Hepatocyte (in vitro differentiated cells): ENCODE measurements at regions not wholly inside any gene's neighbourhood (a gene's known extent, or its start where the extent isn't known, plus 50 kb on each side); places are given as distances from the start of the nearest gene placed in this dataset.

ENCODE experiments used
- EZH2phosphoT487 ChIP-seq: fragments of 200-600 bp; sonication (generic); IDR thresholded peaks from one replicate; pipeline ENCODE4 v1.6.1; 2018; ENCODE audit warnings: antibody characterized with exemption, mild to moderate bottlenecking, low read depth, moderate library complexity; ENCODE audit not compliant: unreplicated experiment, severe bottlenecking
- TF ChIP-seq, protein P1 (sequence below): fragments of 200-600 bp; sonication (generic); IDR thresholded peaks from 2 replicates; pipeline ENCODE4 v1.5.1; 2016; ENCODE audit warnings: antibody characterized with exemption, mild to moderate bottlenecking; ENCODE audit not compliant: poor library complexity

DNA sequence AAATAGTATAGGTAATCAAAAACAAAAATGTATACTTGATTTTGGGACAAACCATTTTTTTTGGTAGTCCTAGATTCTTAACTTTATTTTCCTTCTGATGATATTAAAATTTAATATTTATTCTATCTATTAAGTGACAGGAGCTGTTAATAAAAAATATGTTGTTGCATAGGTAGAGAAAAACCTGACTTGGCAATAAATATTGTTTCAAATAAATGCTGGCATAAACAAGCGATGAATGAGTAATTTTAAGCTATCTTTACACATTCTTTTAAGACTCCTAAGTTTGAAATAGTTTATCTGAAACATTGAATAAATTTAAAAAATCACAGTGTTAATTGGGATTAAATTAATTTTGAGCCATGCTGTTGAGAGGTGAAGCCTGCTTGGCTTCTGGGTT, 114.6 kb downstream of the GC start:
- TF ChIP-seq, protein P1, sequence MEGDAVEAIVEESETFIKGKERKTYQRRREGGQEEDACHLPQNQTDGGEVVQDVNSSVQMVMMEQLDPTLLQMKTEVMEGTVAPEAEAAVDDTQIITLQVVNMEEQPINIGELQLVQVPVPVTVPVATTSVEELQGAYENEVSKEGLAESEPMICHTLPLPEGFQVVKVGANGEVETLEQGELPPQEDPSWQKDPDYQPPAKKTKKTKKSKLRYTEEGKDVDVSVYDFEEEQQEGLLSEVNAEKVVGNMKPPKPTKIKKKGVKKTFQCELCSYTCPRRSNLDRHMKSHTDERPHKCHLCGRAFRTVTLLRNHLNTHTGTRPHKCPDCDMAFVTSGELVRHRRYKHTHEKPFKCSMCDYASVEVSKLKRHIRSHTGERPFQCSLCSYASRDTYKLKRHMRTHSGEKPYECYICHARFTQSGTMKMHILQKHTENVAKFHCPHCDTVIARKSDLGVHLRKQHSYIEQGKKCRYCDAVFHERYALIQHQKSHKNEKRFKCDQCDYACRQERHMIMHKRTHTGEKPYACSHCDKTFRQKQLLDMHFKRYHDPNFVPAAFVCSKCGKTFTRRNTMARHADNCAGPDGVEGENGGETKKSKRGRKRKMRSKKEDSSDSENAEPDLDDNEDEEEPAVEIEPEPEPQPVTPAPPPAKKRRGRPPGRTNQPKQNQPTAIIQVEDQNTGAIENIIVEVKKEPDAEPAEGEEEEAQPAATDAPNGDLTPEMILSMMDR: no peak
- TF ChIP-seq EZH2phosphoT487: no peak
